Liver (tissue), 8 donors: ENCODE measurements at regions not wholly inside any gene's neighbourhood (a gene's known extent, or its start where the extent isn't known, plus 50 kb on each side); places are given as distances from the start of the nearest gene placed in this dataset.

Source experiments
- DNase-seq: peaks from one replicate; pipeline ENCODE4 v3.0.0-alpha.2; 2017; ENCODE audit warnings: low spot score
- H3K27ac ChIP-seq, 2 donors: one replicate each; pipeline ENCODE4 v1.7.0; 2013; ENCODE audit warnings: inconsistent platforms in 2 of 2, low read length in 2 of 2, control low read depth in 1 of 2, low read depth in 1 of 2, mild to moderate bottlenecking in 1 of 2
- H3K27me3 ChIP-seq, 4 donors: one replicate each; pipeline versions ENCODE4 v1.6.1 to v1.7.0; 2013; ENCODE audit warnings: low read length in 3 of 4, inconsistent platforms in 1 of 4, mild to moderate bottlenecking in 1 of 4, moderate library complexity in 1 of 4; ENCODE audit not compliant: control insufficient read depth in 4 of 4, insufficient read depth in 4 of 4
- H3K36me3 ChIP-seq, 4 donors: one replicate each; pipeline versions ENCODE4 v1.6.1 to v1.7.0; 2013; ENCODE audit warnings: low read length in 3 of 4, mild to moderate bottlenecking in 3 of 4, low read depth in 1 of 4, moderate library complexity in 1 of 4; ENCODE audit not compliant: control insufficient read depth in 4 of 4, insufficient read depth in 3 of 4
- H3K4me1 ChIP-seq, 4 donors: one replicate each; pipeline versions ENCODE4 v1.6.1 to v1.7.0; 2013; ENCODE audit warnings: low read length in 3 of 4, mild to moderate bottlenecking in 3 of 4, moderate library complexity in 1 of 4; ENCODE audit not compliant: control insufficient read depth in 4 of 4, insufficient read depth in 4 of 4
- H3K4me3 ChIP-seq, 3 donors: one replicate each; pipeline versions ENCODE4 v1.6.1 to v1.7.0; 2013; ENCODE audit warnings: low read length in 3 of 3, control low read depth in 1 of 3, low read depth in 1 of 3, mild to moderate bottlenecking in 1 of 3
- H3K9ac ChIP-seq, 2 donors: one replicate each; pipeline ENCODE4 v1.7.0; 2013; ENCODE audit warnings: low read length in 2 of 2, mild to moderate bottlenecking in 2 of 2, moderate library complexity in 2 of 2, control low read depth in 1 of 2, low read depth in 1 of 2
- H3K9me3 ChIP-seq, 4 donors: one replicate each; pipeline versions ENCODE4 v1.6.1 to v1.7.0; 2013; ENCODE audit warnings: low read length in 3 of 4; ENCODE audit not compliant: control insufficient read depth in 4 of 4
- ATF3 ChIP-seq: IDR thresholded peaks from 2 replicates; pipeline ENCODE4 v1.6.1; 2016; ENCODE audit warnings: antibody characterized with exemption
- CTCF ChIP-seq: fragments of 150-350 bp; IDR thresholded peaks from 2 replicates; pipeline ENCODE4 v1.5.1; 2017; ENCODE audit warnings: improper control_type of control experiment, low read depth, low read length; ENCODE audit not compliant: missing input control
- EGR1 ChIP-seq, 2 donors: IDR thresholded peaks; 2 replicates each; pipeline ENCODE4 v1.6.1; 2016 to 2018; ENCODE audit warnings: antibody characterized with exemption in 2 of 2, low read depth in 2 of 2
- FOXA1 ChIP-seq: IDR thresholded peaks from 2 replicates; pipeline ENCODE4 v1.6.1; 2016; ENCODE audit warnings: antibody characterized with exemption
- GABPA ChIP-seq, 2 donors: IDR thresholded peaks in 1 of 2; conservative IDR thresholded peaks in 1 of 2; 2 replicates each; pipeline ENCODE4 v1.6.1; 2016; ENCODE audit warnings: antibody characterized with exemption in 2 of 2, mild to moderate bottlenecking in 1 of 2, moderate library complexity in 1 of 2
- HNF4A ChIP-seq, 2 donors: conservative IDR thresholded peaks; 2 replicates each; pipeline ENCODE4 v1.6.1; 2016; ENCODE audit warnings: antibody characterized with exemption in 2 of 2, mild to moderate bottlenecking in 2 of 2
- JUND ChIP-seq, 2 donors: IDR thresholded peaks; 2 replicates each; pipeline ENCODE4 v1.6.1; 2016; ENCODE audit warnings: antibody characterized with exemption in 2 of 2
- MAX ChIP-seq: IDR thresholded peaks from 2 replicates; pipeline ENCODE4 v1.6.1; 2016; ENCODE audit warnings: antibody characterized with exemption
- REST ChIP-seq: IDR thresholded peaks from 2 replicates; pipeline ENCODE4 v1.6.1; 2016; ENCODE audit warnings: antibody characterized with exemption, mild to moderate bottlenecking
- SP1 ChIP-seq: IDR thresholded peaks from 2 replicates; pipeline ENCODE4 v1.6.1; 2018; ENCODE audit warnings: antibody characterized with exemption, mild to moderate bottlenecking
- YY1 ChIP-seq: IDR thresholded peaks from 2 replicates; pipeline ENCODE4 v1.6.1; 2016; ENCODE audit warnings: antibody characterized with exemption, mild to moderate bottlenecking
- ZBTB33 ChIP-seq: IDR thresholded peaks from 2 replicates; pipeline ENCODE4 v1.6.1; 2016; ENCODE audit warnings: antibody characterized with exemption
- WGBS: extraction: QIAGEN DNeasy Blood & Tissue Kit; methylation state at CpG from one replicate; pipeline ENCODE4 v1.1.7; 2013; 5-methylcytosine and 5-hydroxymethylcytosine counted together
- donor health status: healthy.
- donor health status: healthy.
- donor health status: healthy.
- donor health status: healthy.
- donor health status: healthy.

- WGBS: 69% methylated on average over 4 of the region's 4 CpGs
- H3K9ac ChIP-seq: no peak overlapping the region
- H3K36me3 ChIP-seq: no peaks in the 10 kb centered on the region
- TF ChIP-seq JUND (IDR thresholded peaks at IDR 0.05) (no peak), YY1 (no peak), ZBTB33 (no peak), ATF3 (no peak), SP1 (no peak), REST (no peak), GABPA (IDR thresholded peaks at IDR 0.05 in 1 of 2, conservative IDR thresholded peaks at IDR 0.05 in 1 of 2) (no peak), FOXA1 (no peak), HNF4A (conservative IDR thresholded peaks at IDR 0.05) (no peak)
- DNase-seq: no peak
- peaks cover 0 to 3% (median 0%) of the 10 kb centered on the region in 4 donors for H3K9me3 ChIP-seq
- H3K4me1 ChIP-seq: no peaks in the 10 kb centered on the region
- H3K4me3 ChIP-seq: no peak overlapping the region
- no peak overlapping the region for H3K27ac ChIP-seq
- H3K27me3 ChIP-seq: peaks cover 0 to 4% (median 0%) of the 10 kb centered on the region in 4 donors
Measured at GRCh38 chr1:232305050-232305449, 324.9 kb downstream of the SIPA1L2 start.

GRCh38 chr1:232303222-232303620 lies 326.7 kb downstream of the SIPA1L2 start:
- 91% methylated on average over 5 of the region's 5 CpGs for WGBS
- H3K27me3 ChIP-seq: peaks cover 0 to 4% (median 0%) of the 10 kb centered on the region in 4 donors
- no peaks in the 10 kb centered on the region for H3K9me3 ChIP-seq
- no peak overlapping the region for H3K4me3 ChIP-seq
- H3K27ac ChIP-seq: no peak overlapping the region
- no peaks in the 10 kb centered on the region for H3K36me3 ChIP-seq
- no peak for DNase-seq
- no peak overlapping the region for H3K9ac ChIP-seq
- TF ChIP-seq CTCF: no peak
- TF ChIP-seq EGR1 (IDR thresholded peaks at IDR 0.05; ENCODE audit: low read depth in 2 of 2): no peak
- no peak for TF ChIP-seq SP1
- TF ChIP-seq MAX: no peak
- H3K4me1 ChIP-seq: no peaks in the 10 kb centered on the region
